Neuron (in vitro differentiated cells): ENCODE measurements at regions not wholly inside any gene's neighbourhood (a gene's known extent, or its start where the extent isn't known, plus 50 kb on each side); places are given as distances from the start of the nearest gene placed in this dataset.

Source experiments
- H2AFZ ChIP-seq: one replicate; pipeline ENCODE4 v1.6.1; 2013; ENCODE audit warnings: low read depth, mild to moderate bottlenecking, inconsistent platforms, low read length, moderate library complexity
- H3K27me3 ChIP-seq: one replicate; pipeline ENCODE4 v1.6.1; 2013; ENCODE audit warnings: low read length; ENCODE audit not compliant: insufficient read depth
- H3K36me3 ChIP-seq: one replicate; pipeline ENCODE4 v1.6.1; 2013; ENCODE audit warnings: low read length; ENCODE audit not compliant: insufficient read depth
- H3K4me1 ChIP-seq: one replicate; pipeline ENCODE4 v1.6.1; 2013; ENCODE audit warnings: low read length; ENCODE audit not compliant: insufficient read depth
- H3K4me3 ChIP-seq: 2 replicates; pipeline ENCODE4 v1.5.1; 2013; ENCODE audit warnings: mild to moderate bottlenecking, low read length, moderate library complexity
- H3K9me3 ChIP-seq: one replicate; pipeline ENCODE4 v1.6.1; 2013; ENCODE audit warnings: low read length

DNA sequence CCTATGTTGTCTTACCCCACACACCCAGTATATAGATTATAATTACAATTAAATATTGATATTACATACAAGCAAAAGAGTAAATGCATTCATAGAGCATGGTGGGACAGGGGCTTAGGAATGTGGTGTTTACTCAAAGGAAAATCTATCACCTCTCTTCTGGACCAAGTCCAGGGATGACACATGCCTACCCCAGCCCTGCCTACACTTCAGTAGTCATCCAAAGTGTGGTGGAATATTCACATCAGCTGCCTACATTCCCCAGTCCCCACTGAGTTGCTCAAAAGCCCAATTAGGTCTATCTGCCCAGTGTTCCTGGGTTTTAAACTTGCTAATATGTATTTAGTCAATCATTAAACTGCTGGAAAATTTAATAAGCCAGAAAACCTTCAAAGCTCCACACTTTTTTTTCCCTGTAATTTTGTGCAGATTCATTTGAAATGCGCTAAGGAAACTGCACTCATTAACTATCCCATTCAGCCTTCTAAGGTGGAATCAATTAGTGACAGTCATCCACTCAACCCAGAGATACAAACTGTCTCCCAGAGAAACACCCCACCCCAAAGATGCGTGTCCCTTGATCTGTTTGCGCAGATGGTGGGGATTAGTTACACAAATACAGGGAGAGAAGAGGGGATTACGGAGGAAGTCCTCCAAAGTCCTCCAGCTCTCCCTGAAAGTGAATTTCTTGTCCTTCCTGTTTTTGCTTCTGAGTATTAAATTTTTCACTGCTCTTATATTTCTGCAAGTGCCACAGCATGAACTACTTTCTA, 91.7 kb upstream of the KDR start:
- Histone ChIP-seq H3K9me3 (no peaks in the 10 kb centered on the region), H2AFZ (no peak overlapping the region), H3K36me3 (no peaks in the 10 kb centered on the region), H3K4me1 (no peaks in the 10 kb centered on the region), H3K4me3 (no peak overlapping the region), H3K27me3 (no peaks in the 10 kb centered on the region)

DNA sequence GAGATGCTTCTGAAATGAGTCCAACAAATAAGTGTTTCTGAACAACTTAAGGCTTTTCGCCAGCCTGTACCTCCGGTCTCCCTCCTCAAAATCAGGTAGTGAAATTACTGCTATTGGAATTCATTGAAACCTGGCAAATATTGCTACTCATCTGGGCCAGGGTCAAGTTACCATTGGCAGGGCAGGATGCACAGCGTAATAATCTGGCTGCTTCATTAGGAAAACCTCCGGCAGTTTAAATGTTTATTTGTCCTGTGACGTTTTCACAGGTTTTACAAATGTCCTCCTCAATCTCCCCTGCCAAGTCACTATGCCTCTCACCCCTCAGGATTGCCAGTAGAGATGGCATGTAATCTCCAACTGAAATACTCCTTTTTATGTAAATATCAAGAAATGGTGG, 92.6 kb upstream of the KDR start:
- H3K27me3 ChIP-seq, result no peaks in the 10 kb centered on the region
- no peaks in the 10 kb centered on the region for H3K4me1 ChIP-seq
- no peaks in the 10 kb centered on the region for H3K36me3 ChIP-seq
- H2AFZ ChIP-seq, result no peak overlapping the region
- no peak overlapping the region for H3K4me3 ChIP-seq
- H3K9me3 ChIP-seq, result no peaks in the 10 kb centered on the region

DNA sequence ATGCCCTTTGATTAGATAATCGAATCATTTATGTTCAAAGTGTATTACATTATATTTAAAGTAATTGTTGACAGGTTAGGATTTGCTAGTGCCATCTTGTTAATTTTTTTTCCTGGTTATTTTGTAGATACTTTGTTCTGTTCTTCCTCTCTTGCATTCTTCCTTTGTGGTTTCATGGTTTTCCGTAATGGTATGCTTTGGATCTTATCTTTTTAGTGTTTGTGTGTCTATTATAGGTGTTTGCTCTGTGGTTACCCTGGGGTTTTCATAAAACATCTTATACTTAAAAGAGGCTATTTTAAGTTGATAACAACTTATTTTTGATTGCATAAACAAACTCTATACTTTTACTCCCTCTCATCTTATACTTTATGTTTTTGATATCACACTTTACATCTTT, 108.2 kb upstream of the SRD5A3 start:
- H3K9me3 ChIP-seq, result no peaks in the 10 kb centered on the region
- no peaks in the 10 kb centered on the region for H3K4me1 ChIP-seq
- H3K27me3 ChIP-seq, result no peaks in the 10 kb centered on the region
- H3K36me3 ChIP-seq, result no peaks in the 10 kb centered on the region
- no peak overlapping the region for H3K4me3 ChIP-seq
- H2AFZ ChIP-seq, result no peak overlapping the region

DNA sequence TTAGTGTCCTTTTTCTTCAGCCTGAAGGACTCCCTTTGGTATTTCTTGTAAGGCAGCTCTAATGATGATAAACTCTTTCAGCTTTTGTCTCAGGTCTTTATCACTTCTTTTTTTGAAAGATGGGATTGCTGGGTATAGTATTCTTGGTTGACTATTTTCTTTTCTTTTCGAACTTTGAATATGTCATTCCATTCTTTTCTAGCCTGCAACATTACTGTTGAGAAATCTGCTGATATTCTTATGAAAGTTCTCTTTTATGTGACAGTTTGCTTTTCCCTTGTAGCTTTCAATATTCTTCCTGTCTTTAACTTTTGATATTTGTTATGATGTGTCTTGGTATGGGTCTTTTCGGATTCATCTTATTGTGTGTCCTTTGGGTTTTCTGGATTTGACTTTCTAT, 107.6 kb upstream of the SRD5A3 start:
- Histone ChIP-seq H3K27me3 (no peaks in the 10 kb centered on the region), H3K4me1 (no peaks in the 10 kb centered on the region), H3K4me3 (no peak overlapping the region), H3K9me3 (no peaks in the 10 kb centered on the region), H3K36me3 (no peaks in the 10 kb centered on the region), H2AFZ (no peak overlapping the region)

DNA sequence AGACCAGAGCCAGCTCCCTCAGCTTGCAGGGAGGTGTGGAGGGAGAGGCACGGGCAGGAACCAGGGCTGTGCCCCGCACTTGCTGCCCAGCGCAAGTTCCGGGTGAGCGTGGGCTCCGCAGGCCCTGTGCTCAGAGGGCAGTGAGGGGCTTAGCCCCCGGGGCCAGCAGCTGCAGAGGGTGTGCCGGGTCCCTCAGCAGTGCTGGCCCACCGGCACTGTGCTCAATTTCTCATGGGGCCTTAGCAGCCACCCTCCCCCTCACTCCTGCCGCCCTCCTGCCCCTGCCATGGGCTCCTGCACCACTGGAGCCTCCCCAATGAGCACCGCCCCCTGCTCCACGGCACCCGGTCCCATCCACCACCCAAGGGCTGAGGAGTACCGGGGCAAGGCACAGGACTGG, 104.6 kb upstream of the SRD5A3 start:
- Histone ChIP-seq H3K4me1 (no peaks in the 10 kb centered on the region), H2AFZ (no peak overlapping the region), H3K4me3 (no peak overlapping the region), H3K27me3 (no peaks in the 10 kb centered on the region), H3K36me3 (no peaks in the 10 kb centered on the region), H3K9me3 (no peaks in the 10 kb centered on the region)

DNA sequence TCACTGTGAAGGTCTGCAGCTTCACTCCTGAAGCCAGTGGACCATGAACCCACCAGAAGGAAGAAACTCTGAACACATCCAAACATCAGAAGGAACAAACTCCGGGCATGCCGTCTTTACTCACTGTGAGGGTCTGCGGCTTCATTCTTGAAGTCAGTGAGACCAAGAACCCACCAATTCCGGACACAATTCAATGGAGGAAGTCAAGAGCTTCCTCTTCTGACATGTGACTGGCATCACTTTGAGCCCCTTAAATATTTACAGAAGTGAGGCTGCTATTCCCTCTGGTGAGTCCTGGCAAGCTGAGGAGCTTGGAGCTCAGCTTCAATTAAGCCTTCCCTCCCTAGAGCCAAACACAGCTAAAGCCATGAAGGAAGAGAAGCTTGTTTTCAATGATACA, 103.5 kb upstream of the SRD5A3 start:
- Histone ChIP-seq H3K9me3 (no peaks in the 10 kb centered on the region), H3K36me3 (no peaks in the 10 kb centered on the region), H3K27me3 (no peaks in the 10 kb centered on the region), H3K4me3 (no peak overlapping the region), H2AFZ (no peak overlapping the region), H3K4me1 (no peaks in the 10 kb centered on the region)

DNA sequence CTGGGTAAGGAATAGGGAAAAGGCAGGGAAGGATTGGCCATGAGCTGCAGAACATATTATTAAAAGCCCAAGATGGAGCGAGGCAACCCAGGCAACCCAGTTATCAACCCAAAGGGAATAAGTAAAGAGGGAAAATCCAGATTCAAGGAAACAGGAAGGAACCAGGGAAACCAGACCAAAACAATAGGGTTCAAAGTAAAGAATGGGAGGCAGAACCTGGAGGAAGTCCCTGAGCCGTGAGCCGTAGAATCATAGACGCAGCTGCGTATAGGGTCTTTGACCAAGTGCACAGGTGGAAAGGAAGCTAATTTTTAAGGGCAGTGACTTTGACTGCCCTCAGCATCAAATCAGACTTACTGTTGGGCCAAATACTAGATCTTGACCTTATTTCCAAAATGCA, 98.5 kb upstream of the SRD5A3 start:
- H3K27me3 ChIP-seq, result no peaks in the 10 kb centered on the region
- H3K4me1 ChIP-seq, result no peaks in the 10 kb centered on the region
- H2AFZ ChIP-seq, result no peak overlapping the region
- no peaks in the 10 kb centered on the region for H3K9me3 ChIP-seq
- no peaks in the 10 kb centered on the region for H3K36me3 ChIP-seq
- H3K4me3 ChIP-seq, result no peak overlapping the region

DNA sequence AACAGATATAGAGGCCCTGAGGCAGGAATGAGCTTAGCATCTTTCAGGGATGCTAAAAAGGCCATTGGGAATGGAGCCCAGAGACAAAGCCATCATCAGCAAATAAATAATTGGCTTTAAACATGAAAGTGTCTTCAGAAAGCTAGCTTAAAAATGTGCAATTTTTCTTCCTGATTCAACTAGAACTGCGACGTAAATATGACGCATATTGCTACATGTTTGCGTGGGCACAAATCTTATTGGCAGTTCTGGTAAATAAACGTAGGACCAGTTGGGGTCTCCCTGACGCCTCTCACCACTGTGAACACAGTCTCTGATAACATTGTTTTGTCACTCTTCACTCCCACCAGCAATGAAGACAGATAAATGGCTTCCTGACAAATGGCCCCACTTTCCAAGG, 97.3 kb upstream of the SRD5A3 start:
- Histone ChIP-seq H3K4me3 (no peak overlapping the region), H2AFZ (no peak overlapping the region), H3K36me3 (no peaks in the 10 kb centered on the region), H3K27me3 (no peaks in the 10 kb centered on the region), H3K4me1 (no peaks in the 10 kb centered on the region), H3K9me3 (no peaks in the 10 kb centered on the region)

DNA sequence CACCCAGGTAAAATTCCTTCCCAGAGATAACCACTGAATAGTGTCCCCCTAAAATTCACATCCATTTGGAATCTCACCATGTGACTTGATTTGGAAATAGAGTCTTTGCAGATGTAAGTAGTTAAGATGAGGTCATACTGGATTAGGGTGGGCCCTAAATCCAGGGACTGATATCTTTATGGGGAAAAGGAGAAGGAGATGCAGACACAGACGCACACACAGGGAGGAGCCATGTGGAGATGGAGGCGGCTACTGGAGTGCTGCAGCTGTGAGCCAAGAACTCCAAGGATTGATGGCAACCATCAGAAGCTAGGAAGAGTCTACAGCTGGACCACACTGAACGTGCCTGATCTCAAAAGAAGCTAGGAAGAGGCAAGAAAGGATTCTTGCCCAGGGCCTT, 96.6 kb upstream of the SRD5A3 start:
- Histone ChIP-seq H3K27me3 (no peaks in the 10 kb centered on the region), H3K9me3 (no peaks in the 10 kb centered on the region), H3K4me3 (no peak overlapping the region), H3K4me1 (no peaks in the 10 kb centered on the region), H3K36me3 (no peaks in the 10 kb centered on the region), H2AFZ (no peak overlapping the region)

DNA sequence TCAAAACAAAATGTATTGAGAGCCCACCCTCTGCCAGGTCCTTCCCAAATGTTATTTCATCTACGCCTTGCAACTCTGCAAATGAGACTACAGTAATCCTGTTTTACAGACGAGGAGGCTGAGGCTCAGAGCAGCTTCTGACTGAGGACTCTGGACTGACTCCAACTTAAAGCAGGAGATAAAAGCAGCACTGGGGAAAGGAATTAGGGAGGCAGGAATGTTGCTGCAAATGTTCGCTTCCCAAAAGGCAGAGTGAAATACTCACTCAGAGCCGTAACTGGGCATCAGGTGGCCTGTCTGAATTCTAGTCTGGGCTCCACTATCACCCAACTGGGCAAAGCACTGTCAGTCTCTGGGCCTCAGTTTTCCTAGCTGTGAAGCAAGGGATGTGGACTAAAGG, 94.7 kb upstream of the SRD5A3 start:
- no peaks in the 10 kb centered on the region for H3K4me1 ChIP-seq

DNA sequence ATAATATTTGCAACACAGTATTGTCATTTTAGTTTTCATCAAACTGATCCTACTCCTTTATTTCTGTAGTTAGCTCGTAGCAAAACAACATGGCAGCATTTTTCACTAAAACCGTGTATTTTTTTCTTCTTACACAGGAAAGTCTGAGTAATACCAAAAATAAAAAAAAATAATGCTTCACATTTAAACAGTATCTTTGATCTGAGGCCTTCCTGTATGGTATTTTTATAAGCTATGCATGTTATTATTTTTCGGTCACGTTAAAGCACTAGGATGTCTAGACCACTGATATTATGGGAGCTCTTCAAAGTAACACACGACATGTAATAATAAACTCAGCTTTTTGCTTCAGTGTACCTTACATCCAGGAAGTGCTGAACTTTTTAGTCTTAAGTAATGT, 94.1 kb upstream of the SRD5A3 start:
- no peaks in the 10 kb centered on the region for H3K9me3 ChIP-seq
- no peaks in the 10 kb centered on the region for H3K27me3 ChIP-seq
- H3K4me1 ChIP-seq, result no peaks in the 10 kb centered on the region
- H3K36me3 ChIP-seq, result no peaks in the 10 kb centered on the region
- no peak overlapping the region for H3K4me3 ChIP-seq
- no peak overlapping the region for H2AFZ ChIP-seq

More for the DNA sequence above, 94.7 kb upstream of the SRD5A3 start:
- Histone ChIP-seq H3K4me3 (no peak overlapping the region), H3K9me3 (no peaks in the 10 kb centered on the region), H3K27me3 (no peaks in the 10 kb centered on the region), H3K36me3 (no peaks in the 10 kb centered on the region), H2AFZ (no peak overlapping the region)

DNA sequence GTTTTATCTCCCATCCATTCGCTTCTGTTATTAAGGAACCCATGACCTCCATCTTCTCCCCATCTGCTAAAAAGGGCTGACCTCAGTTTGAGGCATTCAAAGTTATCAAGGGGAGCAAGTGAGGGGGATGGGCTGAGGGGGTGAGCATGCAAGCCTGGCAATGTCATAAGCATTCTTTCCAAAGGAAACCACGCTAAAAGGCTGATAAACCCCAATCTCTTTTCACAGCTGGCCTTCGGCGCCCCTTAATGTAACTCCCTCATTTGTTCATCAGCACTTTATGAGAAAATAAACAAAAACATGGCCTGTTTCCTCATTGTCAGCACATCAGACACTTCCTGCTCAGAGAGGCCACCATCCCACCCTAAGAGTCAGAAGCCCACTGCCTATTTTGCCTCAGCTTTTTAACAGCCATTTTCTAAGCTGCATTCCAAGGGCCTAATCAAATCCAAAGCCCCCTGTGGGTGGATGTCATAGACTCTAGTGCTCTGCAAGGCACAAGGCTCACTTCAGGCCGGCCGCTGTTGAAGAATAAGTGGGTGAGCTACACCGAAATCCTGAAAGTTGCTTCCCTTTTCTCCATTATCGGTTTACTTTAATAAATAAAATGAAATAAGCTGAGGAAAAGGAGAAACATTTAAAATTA, 92.0 kb upstream of the SRD5A3 start:
- Histone ChIP-seq H3K4me3 (no peak overlapping the region), H3K4me1 (peaks cover 9% of the 10 kb centered on the region), H3K27me3 (no peaks in the 10 kb centered on the region), H3K9me3 (no peaks in the 10 kb centered on the region), H3K36me3 (no peaks in the 10 kb centered on the region), H2AFZ (no peak overlapping the region)

DNA sequence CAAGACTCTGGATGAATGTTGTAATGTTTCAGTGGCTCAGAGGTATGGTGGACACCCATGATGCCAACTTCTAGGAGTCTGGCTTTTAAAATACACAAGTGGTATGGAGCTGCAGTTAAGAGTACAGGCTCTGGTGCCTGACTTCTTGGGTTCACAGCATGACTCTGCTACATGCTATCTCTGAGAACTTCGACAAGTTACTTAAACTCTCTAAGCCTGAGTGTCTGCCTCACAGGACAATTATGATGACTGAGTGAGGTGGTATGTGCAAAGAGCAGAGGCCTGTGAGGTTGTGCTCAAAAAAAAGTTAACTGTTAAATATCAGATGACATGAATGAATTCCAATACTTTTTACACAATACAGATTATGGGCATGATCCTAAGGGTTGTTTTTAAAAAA, 90.9 kb upstream of the SRD5A3 start:
- Histone ChIP-seq H3K36me3 (no peaks in the 10 kb centered on the region), H3K27me3 (no peaks in the 10 kb centered on the region), H3K9me3 (no peaks in the 10 kb centered on the region), H3K4me3 (no peak overlapping the region), H2AFZ (no peak overlapping the region), H3K4me1 (peaks cover 9% of the 10 kb centered on the region)

DNA sequence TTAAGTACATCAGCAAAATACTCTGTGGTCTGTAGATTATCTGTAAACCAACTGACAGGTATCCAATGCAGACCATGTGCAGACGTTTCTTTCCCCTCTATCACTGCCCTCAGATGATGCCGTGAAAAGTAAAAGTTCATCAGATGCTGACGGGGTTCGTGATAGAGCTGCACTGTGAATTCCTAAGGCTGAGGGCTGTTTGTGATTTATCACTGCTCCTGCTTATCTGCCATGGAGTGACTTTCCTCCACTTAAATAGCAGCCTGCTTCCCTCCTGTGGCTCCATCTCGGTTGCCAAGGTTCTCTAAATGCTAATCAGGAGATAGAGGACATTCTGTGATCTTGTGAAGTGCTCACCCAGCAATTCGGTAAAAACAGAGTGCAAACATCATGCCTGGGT, 89.3 kb upstream of the SRD5A3 start:
- Histone ChIP-seq H3K27me3 (no peaks in the 10 kb centered on the region), H3K4me1 (peaks cover 9% of the 10 kb centered on the region), H2AFZ (no peak overlapping the region), H3K9me3 (no peaks in the 10 kb centered on the region), H3K36me3 (no peaks in the 10 kb centered on the region), H3K4me3 (no peak overlapping the region)
